Fibroblast of villous mesenchyme (primary cell): ENCODE measurements at regions not wholly inside any gene's neighbourhood (a gene's known extent, or its start where the extent isn't known, plus 50 kb on each side); places are given as distances from the start of the nearest gene placed in this dataset.

Experiments used
- DNase-seq: peaks from one replicate; pipeline ENCODE4 v3.0.0-alpha.2; 2010; ENCODE audit warnings: low read depth
- H3K4me3 ChIP-seq: 2 replicates; pipeline ENCODE4 v1.5.1; 2011; ENCODE audit warnings: low read depth, mild to moderate bottlenecking, low read length
- TF ChIP-seq, protein P1 (sequence below): IDR thresholded peaks from 2 replicates; pipeline ENCODE4 v1.5.1; 2012; ENCODE audit warnings: low read depth, mild to moderate bottlenecking, low read length; ENCODE audit not compliant: insufficient read depth

DNA sequence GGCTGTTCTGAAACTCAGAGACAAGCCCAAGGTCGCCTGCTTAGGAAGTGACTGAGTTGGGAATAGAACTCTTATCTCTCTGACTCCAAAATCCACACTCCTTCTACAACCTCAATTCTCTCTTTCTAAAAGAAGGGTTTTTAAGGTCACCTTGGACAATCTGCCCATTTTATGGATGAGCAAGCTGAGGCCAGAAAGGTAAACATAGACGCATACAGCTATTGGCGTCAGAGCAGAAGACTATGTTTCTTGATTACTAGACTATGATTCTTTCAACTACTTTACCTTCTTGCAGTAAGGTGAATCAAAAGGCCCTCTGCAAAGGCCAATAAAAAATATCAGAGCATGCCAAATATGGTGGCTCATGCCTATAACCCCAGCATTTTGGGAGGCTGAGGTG, 276.6 kb downstream of the CLIC5 start:
- TF ChIP-seq, protein P1, sequence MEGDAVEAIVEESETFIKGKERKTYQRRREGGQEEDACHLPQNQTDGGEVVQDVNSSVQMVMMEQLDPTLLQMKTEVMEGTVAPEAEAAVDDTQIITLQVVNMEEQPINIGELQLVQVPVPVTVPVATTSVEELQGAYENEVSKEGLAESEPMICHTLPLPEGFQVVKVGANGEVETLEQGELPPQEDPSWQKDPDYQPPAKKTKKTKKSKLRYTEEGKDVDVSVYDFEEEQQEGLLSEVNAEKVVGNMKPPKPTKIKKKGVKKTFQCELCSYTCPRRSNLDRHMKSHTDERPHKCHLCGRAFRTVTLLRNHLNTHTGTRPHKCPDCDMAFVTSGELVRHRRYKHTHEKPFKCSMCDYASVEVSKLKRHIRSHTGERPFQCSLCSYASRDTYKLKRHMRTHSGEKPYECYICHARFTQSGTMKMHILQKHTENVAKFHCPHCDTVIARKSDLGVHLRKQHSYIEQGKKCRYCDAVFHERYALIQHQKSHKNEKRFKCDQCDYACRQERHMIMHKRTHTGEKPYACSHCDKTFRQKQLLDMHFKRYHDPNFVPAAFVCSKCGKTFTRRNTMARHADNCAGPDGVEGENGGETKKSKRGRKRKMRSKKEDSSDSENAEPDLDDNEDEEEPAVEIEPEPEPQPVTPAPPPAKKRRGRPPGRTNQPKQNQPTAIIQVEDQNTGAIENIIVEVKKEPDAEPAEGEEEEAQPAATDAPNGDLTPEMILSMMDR: no peak
- no peak overlapping the region for H3K4me3 ChIP-seq
- DNase-seq: no peak

DNA sequence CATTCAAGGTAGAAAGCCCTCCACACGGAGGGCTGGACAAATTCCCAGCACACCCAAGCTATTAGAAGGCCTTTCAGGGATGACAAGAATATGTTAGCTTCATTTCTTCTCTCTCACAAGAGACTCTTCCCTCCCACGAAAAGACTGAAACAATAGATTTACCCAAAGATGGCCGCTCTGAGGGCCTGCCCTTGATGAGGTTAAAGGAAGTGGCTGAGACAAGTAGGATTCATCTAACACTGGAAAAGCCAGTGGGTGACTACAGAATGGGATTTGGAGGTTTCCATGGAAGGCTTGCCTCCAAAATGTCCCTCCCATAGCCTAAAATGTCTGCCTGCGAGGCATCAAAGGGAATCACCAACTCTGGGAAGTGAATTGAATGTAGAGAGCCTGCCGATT, 277.6 kb downstream of the CLIC5 start:
- H3K4me3 ChIP-seq: no peak overlapping the region
- no peak for DNase-seq
- TF ChIP-seq, protein P1: no peak

DNA sequence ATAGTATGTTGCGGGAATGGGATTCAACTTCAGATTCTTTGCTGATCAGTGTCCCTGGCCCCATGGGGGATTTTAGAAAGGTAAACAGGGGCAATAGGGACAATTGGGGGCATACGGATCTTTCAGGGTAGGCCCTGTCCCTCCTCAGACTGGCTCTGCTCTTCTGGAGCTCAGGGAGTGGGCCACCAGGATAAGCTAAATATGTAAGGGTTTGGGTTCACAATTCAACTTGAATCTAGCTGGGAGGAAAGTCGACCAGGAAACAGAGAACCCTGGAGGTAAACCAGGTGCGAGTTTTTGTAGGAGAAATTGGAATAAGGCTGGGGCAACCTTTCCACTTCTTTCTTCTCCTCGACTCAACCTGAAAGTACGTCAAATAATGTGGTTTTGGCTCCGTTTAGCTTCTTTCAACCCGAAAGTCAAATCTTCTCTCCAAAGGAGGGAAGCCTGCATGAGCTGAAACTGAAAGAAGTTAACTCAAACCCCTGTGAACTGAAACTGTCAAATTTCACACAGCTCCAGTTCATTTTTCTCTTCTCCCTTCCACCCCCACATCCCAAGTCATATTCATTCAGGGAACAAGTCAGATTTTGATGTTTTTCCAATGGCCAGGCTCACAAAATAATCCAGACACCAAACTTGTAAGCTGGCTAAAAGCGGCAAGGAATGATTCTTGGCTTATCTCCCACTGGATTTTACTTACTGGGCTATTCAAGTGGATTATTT, 278.2 kb downstream of the CLIC5 start:
- TF ChIP-seq, protein P1: no peak
- DNase-seq: no peak
- no peak overlapping the region for H3K4me3 ChIP-seq

DNA sequence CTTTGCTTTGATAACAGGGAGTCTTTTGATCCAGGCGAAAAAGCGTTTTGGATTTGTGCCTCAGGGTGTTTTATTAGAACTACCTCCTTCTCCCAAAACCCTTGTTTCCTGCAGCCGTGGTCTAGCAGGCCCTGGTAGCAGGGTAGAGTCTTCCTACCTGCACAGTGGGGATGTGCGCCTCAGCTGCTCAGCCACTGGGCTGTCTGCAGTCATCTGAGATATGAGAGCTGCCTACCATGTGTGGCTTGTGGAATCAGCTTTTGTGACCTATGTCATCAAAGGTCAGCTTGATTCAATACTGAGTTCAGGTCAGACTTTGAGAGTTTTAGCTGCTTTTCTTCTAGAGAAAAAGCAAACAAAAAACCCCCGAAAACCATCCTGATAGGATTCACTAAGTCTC, 279.5 kb downstream of the CLIC5 start:
- DNase-seq: no peak
- TF ChIP-seq, protein P1: no peak

DNA sequence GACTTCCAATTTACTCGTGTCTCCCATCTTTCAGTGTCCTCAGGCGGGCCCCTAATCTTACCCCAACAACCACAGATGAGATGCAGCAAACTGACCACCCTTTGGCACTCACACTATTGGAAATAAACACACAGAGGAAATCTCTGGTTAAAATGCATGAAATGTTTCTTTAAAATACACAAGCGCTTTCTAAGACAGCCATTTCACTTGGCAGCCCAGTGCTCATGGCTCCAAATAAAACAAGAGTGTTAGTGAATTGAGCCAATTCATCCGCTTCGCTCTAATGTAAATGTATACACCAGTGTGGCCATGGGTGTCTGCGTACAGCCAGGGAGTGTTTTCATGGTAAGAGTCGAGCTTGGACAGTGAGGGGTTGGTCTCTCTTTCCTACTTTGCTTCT, 282.9 kb downstream of the CLIC5 start:
- no peak for DNase-seq
- TF ChIP-seq, protein P1: no peak
- no peak overlapping the region for H3K4me3 ChIP-seq

More for the DNA sequence above, 279.5 kb downstream of the CLIC5 start:
- no peak overlapping the region for H3K4me3 ChIP-seq

DNA sequence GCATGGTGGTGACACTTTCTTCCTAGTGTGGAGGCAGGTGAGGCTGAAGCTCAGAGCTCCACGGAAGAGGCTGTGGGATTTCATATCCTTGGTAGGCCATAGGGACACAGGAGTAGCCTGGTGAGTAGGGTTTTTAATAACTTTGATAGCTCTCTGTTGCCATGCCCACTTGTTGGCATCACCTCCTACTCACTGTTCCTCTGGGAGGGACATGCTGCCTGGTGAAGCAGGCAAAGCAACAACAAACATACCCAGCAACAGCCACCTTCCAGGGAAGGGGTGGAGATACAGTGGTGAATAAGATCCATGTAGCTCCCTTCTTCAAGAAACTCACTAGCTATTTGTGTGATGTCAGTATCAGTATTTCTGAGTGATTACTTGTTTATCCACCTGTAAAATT, 285.4 kb downstream of the CLIC5 start:
- DNase-seq: no peak
- no peak overlapping the region for H3K4me3 ChIP-seq
- TF ChIP-seq, protein P1: no peak

DNA sequence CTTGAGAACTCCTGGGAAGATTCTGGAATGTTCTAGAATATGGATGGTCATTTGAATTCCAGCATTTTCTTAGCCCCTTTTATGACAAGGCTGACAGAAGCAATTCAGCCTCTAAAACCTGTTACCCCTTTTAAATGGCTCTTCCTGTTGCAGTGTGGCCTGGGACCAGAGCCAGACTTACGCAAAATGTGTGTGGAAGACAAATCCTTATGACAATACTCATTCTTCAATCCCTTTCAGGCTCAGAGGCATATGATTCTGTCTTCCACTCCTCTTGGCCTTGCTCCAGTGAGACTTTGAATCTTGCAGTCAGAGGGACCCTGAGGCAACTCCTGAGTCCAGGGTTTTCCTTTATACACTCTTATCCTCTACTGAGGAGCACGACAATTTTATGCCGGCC, 287.0 kb downstream of the CLIC5 start:
- peak; percentile 53 for DNase-seq
- TF ChIP-seq, protein P1: no peak
- no peak overlapping the region for H3K4me3 ChIP-seq
